NT2/D1 (cell line): ENCODE measurements at regions not wholly inside any gene's neighbourhood (a gene's known extent, or its start where the extent isn't known, plus 50 kb on each side); places are given as distances from the start of the nearest gene placed in this dataset.

Experiments used
- DNase-seq: peaks from one replicate; pipeline ENCODE4 v3.0.0-alpha.2; 2011; ENCODE audit warnings: low read depth, low spot score
- H3K27me3 ChIP-seq: 2 replicates; pipeline ENCODE4 v1.6.0; 2011; ENCODE audit warnings: mild to moderate bottlenecking; ENCODE audit not compliant: insufficient read length, insufficient read depth
- H3K36me3 ChIP-seq: 2 replicates; pipeline ENCODE4 v1.6.1; 2011; ENCODE audit warnings: mild to moderate bottlenecking, low read length, mixed read lengths; ENCODE audit not compliant: insufficient read depth, insufficient read length
- H3K4me1 ChIP-seq: 2 replicates; pipeline ENCODE4 v1.5.1; 2011; ENCODE audit not compliant: insufficient read depth, insufficient read length
- H3K4me3 ChIP-seq: 2 replicates; pipeline ENCODE4 v1.5.1; 2011; ENCODE audit warnings: low read depth; ENCODE audit not compliant: insufficient read length
- H3K9ac ChIP-seq: 2 replicates; pipeline ENCODE4 v1.6.0; 2011; ENCODE audit warnings: low read depth; ENCODE audit not compliant: insufficient read length
- H3K9me3 ChIP-seq: 2 replicates; pipeline ENCODE4 v1.5.1; 2011; ENCODE audit warnings: mild to moderate bottlenecking, low read length; ENCODE audit not compliant: insufficient read depth
- SUZ12 ChIP-seq: IDR thresholded peaks from 2 replicates; pipeline ENCODE4 v1.6.1; 2011; ENCODE audit not compliant: insufficient read length, insufficient read depth; ENCODE audit errors: extremely low read depth
- YY1 ChIP-seq: IDR thresholded peaks from 2 replicates; pipeline ENCODE4 v1.6.1; 2011; ENCODE audit not compliant: insufficient read length, insufficient read depth
- ZNF274 ChIP-seq: IDR thresholded peaks from 2 replicates; pipeline ENCODE4 v1.6.1; 2011; ENCODE audit warnings: mild to moderate bottlenecking, low read depth, low read length

DNA sequence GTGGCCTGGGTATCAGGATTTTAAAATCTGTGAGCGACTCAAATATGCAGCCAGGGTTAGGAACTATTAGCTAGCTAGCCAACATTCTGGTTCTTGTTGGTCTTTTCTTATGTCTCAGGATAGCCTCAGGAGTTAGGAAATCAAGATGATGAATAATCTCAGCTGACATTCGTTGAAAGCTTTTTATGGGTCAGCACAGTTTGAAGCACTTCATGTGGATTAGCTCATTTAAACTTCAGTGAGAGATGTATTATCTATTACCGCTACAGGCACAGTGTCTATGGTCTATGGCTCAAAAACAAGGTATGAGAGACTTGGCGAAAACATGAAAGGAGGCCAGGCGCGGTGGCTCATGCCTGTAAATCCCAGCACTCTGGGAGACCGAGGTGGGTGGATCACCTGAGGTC is 187.5 kb upstream of the THRB start:
- Histone ChIP-seq H3K4me1 (no peaks in the 10 kb centered on the region), H3K9ac (no peak overlapping the region), H3K4me3 (no peak overlapping the region), H3K27me3 (no peaks in the 10 kb centered on the region), H3K36me3 (no peaks in the 10 kb centered on the region), H3K9me3 (0 out of 2 replicates have a peak, but pooled peaks cover 7% of the 10 kb centered on the region)
- no peak for DNase-seq
- TF ChIP-seq SUZ12 (no peak), ZNF274 (no peak), YY1 (no peak)

DNA sequence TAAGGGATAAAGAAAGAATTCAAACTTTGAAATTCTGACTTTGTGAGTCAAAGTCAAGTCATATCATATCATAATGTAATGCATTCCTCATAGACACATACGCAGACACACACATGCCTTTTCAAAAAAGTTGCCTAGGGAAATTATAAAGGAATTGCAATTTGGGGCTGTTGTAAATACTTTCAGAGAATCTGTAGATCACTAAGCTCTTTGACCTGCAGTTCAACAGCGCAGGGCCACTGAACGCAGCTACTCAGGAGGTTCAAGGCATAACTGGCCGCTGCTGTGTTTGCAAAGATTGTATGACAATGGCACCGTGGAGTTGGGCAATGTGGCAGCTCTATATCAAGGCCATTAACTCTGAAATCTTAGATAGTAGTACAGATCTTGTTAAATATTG is 188.4 kb upstream of the THRB start:
- Histone ChIP-seq H3K36me3 (no peaks in the 10 kb centered on the region), H3K9ac (no peak overlapping the region), H3K4me3 (no peak overlapping the region), H3K4me1 (no peaks in the 10 kb centered on the region), H3K9me3 (0 out of 2 replicates have a peak, but pooled peaks cover 7% of the 10 kb centered on the region), H3K27me3 (no peaks in the 10 kb centered on the region)
- DNase-seq = no peak
- TF ChIP-seq YY1 (no peak), ZNF274 (no peak), SUZ12 (no peak)

GRCh38 chr3:24683633-24684384 is 189.2 kb upstream of the THRB start:
- Histone ChIP-seq H3K9me3 (0 out of 2 replicates have a peak, but pooled peaks cover 7% of the 10 kb centered on the region), H3K27me3 (no peaks in the 10 kb centered on the region), H3K4me1 (no peaks in the 10 kb centered on the region), H3K36me3 (no peaks in the 10 kb centered on the region), H3K4me3 (no peak overlapping the region), H3K9ac (no peak overlapping the region)
- TF ChIP-seq YY1 (no peak), SUZ12 (no peak), ZNF274 (no peak)
- DNase-seq = no peak

- no peak overlapping the region for H3K4me3 ChIP-seq
- H3K9ac ChIP-seq = no peak overlapping the region
- no peaks in the 10 kb centered on the region for H3K4me1 ChIP-seq
- DNase-seq = no peak
- H3K27me3 ChIP-seq = no peaks in the 10 kb centered on the region
- TF ChIP-seq SUZ12 = no peak
- no peak for TF ChIP-seq YY1
- TF ChIP-seq ZNF274 = no peak
- no peaks in the 10 kb centered on the region for H3K36me3 ChIP-seq
- H3K9me3 ChIP-seq = 0 out of 2 replicates have a peak, but pooled peaks cover 10% of the 10 kb centered on the region
Measured at GRCh38 chr3:24684506-24685023, 189.9 kb upstream of the THRB start.

GRCh38 chr3:24686808-24687207 is 192.2 kb upstream of the THRB start:
- no peak overlapping the region for H3K4me3 ChIP-seq
- H3K36me3 ChIP-seq = no peaks in the 10 kb centered on the region
- H3K27me3 ChIP-seq = no peaks in the 10 kb centered on the region
- no peak overlapping the region for H3K9ac ChIP-seq
- no peaks in the 10 kb centered on the region for H3K4me1 ChIP-seq
- 0 out of 2 replicates have a peak, but pooled peaks cover 6% of the 10 kb centered on the region for H3K9me3 ChIP-seq
- no peak for TF ChIP-seq SUZ12
- TF ChIP-seq YY1 = no peak
- no peak for TF ChIP-seq ZNF274
- no peak for DNase-seq

DNA sequence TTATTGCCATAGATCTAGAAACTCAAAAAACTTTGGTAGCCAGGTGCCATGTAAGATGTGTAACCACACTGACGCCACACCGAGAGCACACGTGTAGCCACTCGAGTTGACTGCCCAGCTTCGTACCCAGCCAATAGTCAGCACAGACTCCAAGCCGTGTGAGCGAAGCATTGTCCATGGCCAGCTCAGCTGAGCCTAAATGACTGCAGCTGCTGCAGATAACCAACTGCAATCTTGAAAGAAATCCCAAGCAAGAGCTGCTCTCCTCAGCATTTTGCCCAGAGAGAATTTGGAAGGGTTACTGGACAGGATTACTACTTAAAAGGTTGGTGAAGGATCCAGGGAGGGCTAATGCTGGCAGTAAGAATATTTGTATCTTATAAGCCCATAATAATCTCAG is 193.0 kb upstream of the THRB start:
- Histone ChIP-seq H3K36me3 (no peaks in the 10 kb centered on the region), H3K9ac (no peak overlapping the region), H3K4me1 (no peaks in the 10 kb centered on the region), H3K4me3 (no peak overlapping the region), H3K27me3 (no peaks in the 10 kb centered on the region), H3K9me3 (0 out of 2 replicates have a peak, but pooled peaks cover 6% of the 10 kb centered on the region)
- TF ChIP-seq ZNF274 (no peak), SUZ12 (no peak), YY1 (no peak)
- DNase-seq = no peak

GRCh38 chr3:24688446-24689148 is 193.9 kb upstream of the THRB start:
- H3K36me3 ChIP-seq = no peaks in the 10 kb centered on the region
- 0 out of 2 replicates have a peak, but pooled peaks cover 6% of the 10 kb centered on the region for H3K9me3 ChIP-seq
- no peaks in the 10 kb centered on the region for H3K4me1 ChIP-seq
- H3K27me3 ChIP-seq = no peaks in the 10 kb centered on the region
- H3K9ac ChIP-seq = no peak overlapping the region
- no peak for TF ChIP-seq SUZ12
- TF ChIP-seq YY1 = no peak
- no peak for TF ChIP-seq ZNF274
- no peak overlapping the region for H3K4me3 ChIP-seq
- no peak for DNase-seq
